K562 (cell line): ENCODE measurements at regions not wholly inside any gene's neighbourhood (a gene's known extent, or its start where the extent isn't known, plus 50 kb on each side); places are given as distances from the start of the nearest gene placed in this dataset.
"Not testable (repeated sequence)": the region's sequence is repeated elsewhere in the genome, so short reads cannot be mapped to it uniquely, and the experiment has no call there.

Experiments used
- ATAC-seq: fragments of 200-7000 bp; cut with Tn5 transposase; 3 replicates; pipeline ENCODE4 v1.9.1; 2020; ENCODE audit warnings: moderate library complexity
- BruUV-seq: library from RNA; stranded (reverse); fragments of 400-500 nt; replicated peaks from 2 replicates; lab custom pipeline; 2021; lab: Mats Ljungman, UMichigan
- CTCF ChIA-PET: fragments of 300-600 bp; formaldehyde crosslinking; extraction: SDS; loops from one replicate; lab custom pipeline; 2021; ENCODE audit warnings: low intra/inter-chr PET ratio; lab: Yijun Ruan, JAX
- POLR2A ChIA-PET: fragments of 300-600, 350-650 bp; sonication (Branson Sonifier 250); formaldehyde crosslinking; extraction: SDS; loops from one replicate; lab custom pipeline; 2021; ENCODE audit warnings: antibody characterized with exemption, inconsistent platforms; lab: Yijun Ruan, JAX
- DNase-seq, 4 experiments: peaks; one replicate each; pipeline versions ENCODE4 v3.0.0 to v3.0.0-alpha.2; 2011 to 2018; ENCODE audit warnings: low spot score in 3 of 4, mixed read lengths in 3 of 4; ENCODE audit errors: extremely low read depth in 1 of 4
- FAIRE-seq: peaks from 2 replicates; lab custom pipeline; 2011; peaks lifted over from hg19 to GRCh38; lab: Jason Lieb, UNC
- H2AFZ ChIP-seq: 2 replicates; pipeline ENCODE4 v1.6.0; 2011; ENCODE audit warnings: low read depth, low read length, control low read depth, inconsistent platforms
- H3K27ac ChIP-seq: fragments of 200-600 bp; 3 replicates; pipeline ENCODE4 v1.8.0; 2011; ENCODE audit warnings: low read depth, mild to moderate bottlenecking, control low read depth, inconsistent platforms, low read length, moderate library complexity, mixed read lengths; ENCODE audit errors: extremely low read depth
- H3K27me3 ChIP-seq, 2 experiments: fragments of 300-600 bp in 1 of 2; 2 replicates in 1 of 2; 3 replicates in 1 of 2; pipeline versions ENCODE4 v1.6.0 to v1.8.0; 2011; ENCODE audit warnings: inconsistent platforms in 2 of 2, low read length in 2 of 2, mild to moderate bottlenecking in 1 of 2, mixed read lengths in 1 of 2, moderate library complexity in 1 of 2; ENCODE audit not compliant: control insufficient read depth in 2 of 2, insufficient read depth in 2 of 2
- H3K36me3 ChIP-seq: fragments of 300-600 bp; 3 replicates; pipeline ENCODE4 v1.8.0; 2011; ENCODE audit warnings: mild to moderate bottlenecking, low read length, inconsistent platforms; ENCODE audit not compliant: control insufficient read depth, insufficient read depth
- H3K4me1 ChIP-seq, 2 experiments: fragments of 200-600 bp in 1 of 2; replicated peaks in 1 of 2; 2 replicates in 1 of 2; 3 replicates in 1 of 2; pipeline versions ENCODE4 v1.5.1 to v1.8.0; 2011; ENCODE audit warnings: inconsistent platforms in 2 of 2, low read length in 2 of 2, mild to moderate bottlenecking in 1 of 2, mixed read lengths in 1 of 2, moderate library complexity in 1 of 2; ENCODE audit not compliant: control insufficient read depth in 2 of 2, insufficient read depth in 2 of 2
- H3K4me2 ChIP-seq: 2 replicates; pipeline ENCODE4 v1.6.1; 2011; ENCODE audit warnings: low read length, control low read depth, inconsistent platforms, mixed read lengths; ENCODE audit not compliant: insufficient read depth
- H3K4me3 ChIP-seq: fragments of 200-600 bp; sonication (generic), shearing (Covaris generic); 2 replicates; pipeline ENCODE4 v1.5.1; 2016; ENCODE audit warnings: control low read depth, inconsistent platforms
- H3K79me2 ChIP-seq: fragments of 200-600 bp; 3 replicates; pipeline ENCODE4 v1.8.0; 2011; ENCODE audit warnings: low read length, inconsistent platforms; ENCODE audit not compliant: control insufficient read depth, insufficient read depth
- H3K9ac ChIP-seq, 2 experiments: 2 replicates each; pipeline versions ENCODE4 v1.6.0 to v1.6.1; 2011; ENCODE audit warnings: low read depth in 2 of 2, low read length in 2 of 2, control low read depth in 1 of 2, inconsistent platforms in 1 of 2, mild to moderate bottlenecking in 1 of 2, mixed read lengths in 1 of 2; ENCODE audit not compliant: insufficient read depth in 1 of 2
- H3K9me1 ChIP-seq: one replicate; pipeline ENCODE4 v1.6.0; 2011; ENCODE audit warnings: inconsistent platforms, mild to moderate bottlenecking, low read length, moderate library complexity; ENCODE audit not compliant: control insufficient read depth, insufficient read depth
- H3K9me3 ChIP-seq: replicated peaks from 2 replicates; pipeline ENCODE4 v1.5.1; 2011; ENCODE audit warnings: low read depth, low read length, inconsistent platforms; ENCODE audit not compliant: control insufficient read depth, insufficient read depth
- H4K20me1 ChIP-seq: replicated peaks from 2 replicates; pipeline ENCODE4 v1.6.1; 2011; ENCODE audit warnings: low read length, inconsistent platforms, mixed read lengths; ENCODE audit not compliant: control insufficient read depth, insufficient read depth
- ASH1L ChIP-seq: fragments of 450-650 bp; IDR thresholded peaks from 2 replicates; pipeline ENCODE4 v1.6.1; 2018; ENCODE audit warnings: borderline replicate concordance, mild to moderate bottlenecking, low read depth; ENCODE audit not compliant: partially characterized antibody
- CBFA2T2 ChIP-seq: fragments of 450-650 bp; conservative IDR thresholded peaks from 2 replicates; pipeline ENCODE4 v1.6.1; 2017; ENCODE audit warnings: mild to moderate bottlenecking
- FOXJ2 ChIP-seq: fragments of 200-800 bp; sonication (Bioruptor generic); IDR thresholded peaks from 2 replicates; pipeline ENCODE4 v1.6.1; 2016; ENCODE audit warnings: missing genetic modification characterization, missing compliant biosample characterization
- KAT7 ChIP-seq: sonication (generic); formaldehyde crosslinking; IDR thresholded peaks from 2 replicates; pipeline ENCODE4 v1.8.0; 2022; ENCODE audit warnings: missing genetic modification reagents, mild to moderate bottlenecking, borderline replicate concordance
- NCOR1 ChIP-seq: fragments of 450-650 bp; IDR thresholded peaks from 2 replicates; pipeline ENCODE4 v1.6.1; 2016; ENCODE audit warnings: mild to moderate bottlenecking, moderate library complexity
- RCOR1 ChIP-seq, 2 experiments: IDR thresholded peaks; 2 replicates each; pipeline ENCODE4 v1.6.1; 2012; ENCODE audit warnings: low read depth in 2 of 2, low read length in 2 of 2, borderline replicate concordance in 1 of 2, improper control_type of control experiment in 1 of 2
- SMARCA4 ChIP-seq: fragments of 450-650 bp; IDR thresholded peaks from 2 replicates; pipeline ENCODE4 v1.6.1; 2016
- ZC3H4 ChIP-seq: sonication (generic); formaldehyde crosslinking; IDR thresholded peaks from 2 replicates; pipeline ENCODE4 v1.9.0; 2021; ENCODE audit warnings: missing genetic modification reagents, borderline replicate concordance
- WGBS: fragments of 100-300 bp; shearing (Covaris generic); methylation state at CpG from one replicate; pipeline ENCODE4 v1.1.6; 2016; ENCODE audit warnings: low coverage, mixed read lengths; ENCODE audit not compliant: insufficient coverage; ENCODE audit errors: missing lambda C conversion rate; 5-methylcytosine and 5-hydroxymethylcytosine counted together
- in situ Hi-C: fragments of 300-500 bp; cut with MboI; formaldehyde crosslinking; loops from 4 replicates; pipeline ENCODE4 v1.15.0; 2018; ENCODE audit warnings: inconsistent platforms, mixed read lengths
- intact Hi-C: fragments of 100-400 bp; cut with micrococcal nuclease; formaldehyde crosslinking; loops from 2 replicates; pipeline ENCODE4 v1.14.2; 2022
- TF ChIP-seq, protein P1 (sequence below): fragments of 450-650 bp; conservative IDR thresholded peaks from 2 replicates; pipeline ENCODE4 v1.6.1; 2016; ENCODE audit warnings: missing genetic modification characterization, low read depth, mild to moderate bottlenecking, missing compliant biosample characterization, moderate library complexity

DNA sequence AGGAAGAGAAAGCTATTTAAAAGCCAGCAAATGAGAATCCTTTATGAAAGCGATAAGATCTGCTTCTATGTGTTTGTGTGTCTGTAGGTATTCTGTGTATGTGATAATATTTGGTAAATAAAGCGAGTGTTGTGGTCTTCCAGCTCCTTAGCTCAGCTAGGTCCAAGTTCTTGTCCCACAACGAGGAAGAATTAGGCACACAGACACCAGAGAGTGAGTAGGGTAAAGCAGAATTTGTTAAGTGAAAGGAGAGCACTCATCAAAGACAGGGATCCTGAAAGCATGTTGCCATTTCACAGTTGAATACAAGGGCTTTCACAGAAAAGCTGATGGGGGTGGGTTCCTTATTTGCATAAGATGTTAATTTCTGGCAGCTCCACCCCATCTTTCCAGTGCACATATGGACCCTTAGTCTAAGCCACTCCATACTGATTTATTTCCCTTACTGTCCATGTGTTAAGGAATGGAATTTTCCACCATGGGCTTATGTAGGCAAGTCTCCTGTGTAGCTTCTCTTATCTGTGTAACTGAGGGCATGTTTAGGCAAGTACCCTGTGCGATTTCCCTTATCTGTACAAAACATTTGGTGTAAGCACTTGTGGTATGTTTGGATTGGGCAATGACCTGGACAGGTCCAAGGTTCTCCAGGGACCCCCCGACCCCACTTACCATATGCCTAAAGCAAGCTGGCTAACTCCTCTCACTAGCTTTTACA is 165.9 kb upstream of the VIPR2 start (continued):
- no peak for TF ChIP-seq KAT7 (CRISPR knock-in tag)
- TF ChIP-seq SMARCA4 = peak; percentile 79
- no peak for TF ChIP-seq ZC3H4
- TF ChIP-seq, protein P1, sequence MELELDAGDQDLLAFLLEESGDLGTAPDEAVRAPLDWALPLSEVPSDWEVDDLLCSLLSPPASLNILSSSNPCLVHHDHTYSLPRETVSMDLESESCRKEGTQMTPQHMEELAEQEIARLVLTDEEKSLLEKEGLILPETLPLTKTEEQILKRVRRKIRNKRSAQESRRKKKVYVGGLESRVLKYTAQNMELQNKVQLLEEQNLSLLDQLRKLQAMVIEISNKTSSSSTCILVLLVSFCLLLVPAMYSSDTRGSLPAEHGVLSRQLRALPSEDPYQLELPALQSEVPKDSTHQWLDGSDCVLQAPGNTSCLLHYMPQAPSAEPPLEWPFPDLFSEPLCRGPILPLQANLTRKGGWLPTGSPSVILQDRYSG (tag) = peak; percentile 44; the same call in 1 of the 2 replicates
- peak; percentile 93 for TF ChIP-seq FOXJ2
- TF ChIP-seq RCOR1 (IDR thresholded peaks at IDR 0.05; ENCODE audit: borderline replicate concordance in 1 of 2, low read depth in 2 of 2, low read length in 2 of 2) = peak in 1 of 2 experiments; percentile 69; a peak in 1 of 4 replicates
- TF ChIP-seq CBFA2T2 = peak; percentile 88
- no peak for TF ChIP-seq ASH1L
- TF ChIP-seq NCOR1 = peak; percentile 83

DNA sequence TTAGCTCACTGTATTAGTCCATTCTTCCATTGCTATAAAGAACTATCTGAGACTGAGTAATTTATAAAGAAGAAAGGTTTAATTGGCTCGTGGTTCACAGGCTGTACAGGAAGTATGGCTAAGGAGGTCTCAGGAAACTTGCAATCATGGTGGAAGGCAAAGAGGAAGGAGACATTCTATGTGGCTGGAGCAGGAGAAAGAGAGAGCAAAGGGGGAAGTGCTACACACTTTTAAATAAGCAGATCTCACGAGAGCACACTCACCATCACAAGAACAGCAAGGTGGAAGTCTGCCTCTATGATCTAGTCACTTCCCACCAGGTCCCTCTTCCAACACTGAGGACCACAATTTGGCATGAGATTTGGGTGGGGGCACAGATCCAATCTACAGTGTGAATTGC is 164.5 kb upstream of the VIPR2 start:
- intact Hi-C loops, DNase-seq, H3K4me3 ChIP-seq, H3K27me3 ChIP-seq, H3K9me1 ChIP-seq, H3K9ac ChIP-seq, H3K79me2 ChIP-seq, H3K4me2 ChIP-seq, POLR2A ChIA-PET, ATAC-seq, H2AFZ ChIP-seq, H3K36me3 ChIP-seq, H3K27ac ChIP-seq, H4K20me1 ChIP-seq, CTCF ChIA-PET, H3K4me1 ChIP-seq, FAIRE-seq, in situ Hi-C loops, H3K9me3 ChIP-seq, BruUV-seq: not testable (repeated sequence)
- WGBS = 4% methylated on average over 2 of the region's 2 CpGs
